Suprapubic skin (tissue), 4 donors: ENCODE measurements at regions not wholly inside any gene's neighbourhood (a gene's known extent, or its start where the extent isn't known, plus 50 kb on each side); places are given as distances from the start of the nearest gene placed in this dataset.

Experiments
- CTCF ChIP-seq, 2 donors: fragments of 200-600 bp in 1 of 2; fragments of 450-650 bp in 1 of 2; sonication (generic) in 1 of 2; IDR thresholded peaks; one replicate each; pipeline ENCODE4 v1.5.1; 2016 to 2019; ENCODE audit warnings: antibody characterized with exemption in 2 of 2, mild to moderate bottlenecking in 1 of 2, moderate library complexity in 1 of 2
- EP300 ChIP-seq: sonication (generic); formaldehyde crosslinking; IDR thresholded peaks from one replicate; pipeline ENCODE4 v1.6.1; 2017; ENCODE audit warnings: antibody characterized with exemption
- POLR2A ChIP-seq, 2 donors: fragments of 450-650 bp; IDR thresholded peaks; one replicate each; pipeline ENCODE4 v1.6.1; 2017; ENCODE audit warnings: antibody characterized with exemption in 2 of 2, mild to moderate bottlenecking in 2 of 2, moderate library complexity in 2 of 2
- POLR2AphosphoS5 ChIP-seq, 3 donors: sonication (generic); formaldehyde crosslinking; IDR thresholded peaks; one replicate each; pipeline ENCODE4 v1.6.1; 2017; ENCODE audit warnings: antibody characterized with exemption in 3 of 3

- TF ChIP-seq POLR2A (IDR thresholded peaks at IDR 0.05) (no peak), CTCF (IDR thresholded peaks at IDR 0.05) (no peak), POLR2AphosphoS5 (IDR thresholded peaks at IDR 0.05) (no peak), EP300 (no peak)
These were observed 367.0 kb upstream of the TMEM132C start for GRCh38 chr12:127899971-127900370.
